NCI-H345 treated with DMSO at 0.1 percent for 48 hours (cell line): ENCODE measurements at regions not wholly inside any gene's neighbourhood (a gene's known extent, or its start where the extent isn't known, plus 50 kb on each side); places are given as distances from the start of the nearest gene placed in this dataset.
"Not testable (repeated sequence)": the region's sequence is repeated elsewhere in the genome, so short reads cannot be mapped to it uniquely, and the experiment has no call there.

Experiments used
- DNase-seq: peaks from one replicate; lab custom pipeline; 2025; ENCODE audit not compliant: unreplicated experiment; lab: John Stamatoyannopoulos, UW

DNA sequence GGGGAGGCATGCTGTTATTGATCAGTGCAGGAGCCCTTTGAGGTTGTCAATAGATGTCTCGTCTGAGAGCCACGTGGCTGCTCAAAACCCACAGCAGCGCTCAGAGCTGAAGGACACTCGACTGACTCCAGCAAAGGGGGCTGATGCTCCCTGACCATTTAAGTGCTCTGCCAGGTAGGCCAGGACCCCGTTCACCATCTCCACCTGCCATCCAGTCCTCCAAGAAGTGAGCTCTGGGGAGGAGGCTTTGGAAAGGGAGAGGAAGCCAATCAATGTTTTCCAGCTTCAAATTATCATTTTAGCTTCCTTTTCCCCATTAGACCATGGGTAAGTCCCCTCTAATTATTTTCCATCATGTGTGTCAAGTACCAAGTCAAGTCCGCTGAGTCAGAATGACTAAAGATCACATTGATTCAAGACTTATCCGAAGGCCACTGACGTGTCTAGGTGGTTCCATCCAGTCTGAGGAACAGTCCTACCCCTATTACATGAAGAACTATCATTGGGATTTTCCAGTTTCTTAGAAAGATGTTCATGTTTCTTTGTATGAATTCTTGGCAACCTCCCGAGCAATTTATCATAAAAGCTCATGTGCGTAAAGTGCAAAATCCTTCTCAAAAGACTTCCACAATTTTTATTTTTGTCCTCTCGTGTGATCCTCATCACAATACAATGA, 302.6 kb upstream of the LYZL1 start:
- DNase-seq, result no peak

DNA sequence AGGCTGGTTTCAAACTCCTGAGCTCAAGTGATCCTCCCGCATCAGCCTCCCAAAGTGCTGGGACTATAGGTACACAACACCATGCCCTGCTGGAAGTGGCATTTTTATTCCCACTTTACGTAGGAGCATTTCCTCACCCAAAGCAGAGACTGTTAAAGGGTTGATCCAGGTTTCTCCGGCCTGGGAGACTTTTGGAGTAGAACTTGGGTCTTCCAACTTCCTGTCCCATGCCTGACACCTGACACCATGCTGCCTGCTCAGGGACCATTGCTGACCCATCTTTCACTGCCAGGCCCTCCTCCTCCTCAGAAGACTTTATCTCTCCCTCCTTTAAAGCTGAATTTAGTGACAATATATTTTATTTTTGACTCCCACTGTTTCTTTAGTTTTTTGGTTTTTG, 302.0 kb upstream of the LYZL1 start:
- no peak for DNase-seq

DNA sequence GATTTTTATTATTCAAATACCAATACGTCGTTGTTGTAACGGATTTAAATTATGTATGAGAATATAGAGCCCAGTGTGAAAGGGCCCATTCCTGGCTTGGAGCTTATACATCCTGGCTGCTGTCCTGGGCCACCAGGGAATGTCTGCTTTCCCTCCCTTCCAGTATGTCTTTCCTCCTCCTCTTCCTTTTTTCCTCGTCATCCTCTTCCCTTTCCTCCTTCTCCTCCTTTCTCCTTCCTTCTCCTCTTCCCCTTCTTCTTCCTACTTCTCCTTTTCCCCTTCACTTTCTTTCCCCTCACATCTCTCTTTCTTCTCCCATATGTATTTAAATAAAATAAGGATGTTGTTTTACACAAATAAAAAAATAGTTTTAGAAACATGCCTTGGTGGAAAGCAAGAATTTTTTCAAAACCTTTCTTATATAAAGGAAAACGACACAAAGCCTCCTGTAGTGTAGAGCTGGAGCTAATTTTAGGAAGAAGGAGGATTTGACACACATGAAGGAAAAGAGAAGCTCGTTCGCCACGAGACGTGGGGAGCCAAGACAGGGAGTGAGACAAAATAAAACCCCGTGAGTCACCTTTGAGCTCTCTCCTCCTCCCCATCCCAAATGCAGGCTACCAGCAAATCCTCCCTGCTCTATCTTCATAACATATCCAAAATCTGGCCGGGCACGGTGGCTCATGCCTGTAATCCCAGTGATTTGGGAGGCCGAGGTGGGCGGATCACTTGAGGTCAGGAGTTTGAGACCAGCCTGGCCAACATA, 301.1 kb upstream of the LYZL1 start:
- no peak for DNase-seq

DNA sequence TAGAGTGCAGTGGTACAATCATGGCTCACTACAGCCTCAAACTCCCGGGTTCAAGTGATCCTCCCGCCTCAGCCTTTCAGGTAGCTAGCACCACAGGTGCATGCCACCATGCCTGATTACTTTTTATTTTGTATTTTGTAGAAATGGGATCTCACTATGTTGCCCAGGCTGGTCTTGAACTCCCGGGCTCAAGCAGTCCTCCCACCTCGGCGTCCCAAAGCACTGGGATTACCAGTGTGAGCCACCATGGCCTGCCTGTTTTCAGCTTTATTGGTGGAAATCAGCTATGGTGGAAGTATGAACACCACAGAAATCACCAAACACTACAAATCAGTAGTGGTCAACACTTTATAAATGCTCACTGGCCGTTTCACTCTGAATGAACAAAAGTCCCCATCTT, 299.9 kb upstream of the LYZL1 start:
- DNase-seq, result no peak

DNA sequence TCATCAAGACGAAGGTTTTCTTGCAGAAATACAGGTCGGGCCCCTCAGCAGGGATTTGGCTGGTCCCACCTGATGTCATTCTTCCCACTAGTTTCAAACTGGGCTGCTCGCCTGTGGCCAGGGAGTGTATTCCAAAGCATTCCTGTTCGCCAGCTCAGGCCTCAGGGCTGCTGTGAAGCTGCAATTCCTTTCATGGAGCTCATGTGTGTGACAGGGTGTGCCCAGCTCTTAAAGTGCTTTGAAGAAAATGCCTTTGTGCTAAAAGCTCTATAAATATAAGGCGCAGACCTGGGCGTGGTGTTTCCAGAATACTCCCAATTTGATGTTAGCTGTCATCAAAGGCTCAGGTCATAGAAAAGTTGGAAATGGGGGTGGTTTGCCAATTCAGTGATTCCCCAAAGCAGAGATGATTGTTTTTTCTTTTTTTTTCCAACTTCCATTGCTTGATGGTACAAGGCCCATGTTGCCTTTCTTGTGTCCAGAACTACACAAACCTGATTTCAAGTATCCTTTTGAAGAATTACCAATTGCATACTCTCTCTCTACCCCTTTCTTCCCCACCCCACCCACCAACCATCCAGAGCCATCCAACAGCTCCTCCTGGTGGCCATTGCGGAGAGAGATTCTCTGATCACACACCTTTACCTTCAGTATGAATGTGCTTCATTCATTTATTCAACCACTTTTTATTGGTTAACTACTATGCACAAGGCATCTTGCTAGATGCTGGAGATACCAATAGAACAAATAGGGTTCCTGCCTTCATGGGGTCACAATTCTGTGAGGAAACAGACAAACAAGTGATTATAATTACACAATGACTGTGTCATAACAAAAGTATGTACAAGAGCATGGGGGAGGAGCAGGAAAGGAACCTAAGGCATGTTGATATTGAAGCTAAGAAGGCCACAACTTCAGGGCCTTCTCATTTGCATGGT, 297.3 kb upstream of the LYZL1 start:
- DNase-seq, result no peak

DNA sequence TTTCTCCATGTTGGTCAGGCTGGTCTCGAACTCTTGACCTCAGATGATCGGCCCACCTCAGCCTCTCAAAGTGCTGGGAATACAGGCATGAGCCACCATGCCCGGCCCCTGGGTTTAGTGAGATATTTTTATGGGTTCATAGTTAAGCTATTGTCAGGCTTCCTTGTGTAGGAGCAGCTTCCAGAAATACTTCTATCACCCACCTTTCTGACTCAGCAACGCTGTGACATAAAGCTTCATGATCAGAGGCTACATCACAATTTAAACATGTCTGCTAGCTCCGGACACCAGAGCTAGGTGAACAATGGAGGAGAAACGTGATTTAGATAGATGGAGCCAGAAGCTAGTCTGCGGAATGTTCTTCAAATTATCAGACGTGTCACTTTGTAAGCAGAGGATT, 295.8 kb upstream of the LYZL1 start:
- no peak for DNase-seq

DNA sequence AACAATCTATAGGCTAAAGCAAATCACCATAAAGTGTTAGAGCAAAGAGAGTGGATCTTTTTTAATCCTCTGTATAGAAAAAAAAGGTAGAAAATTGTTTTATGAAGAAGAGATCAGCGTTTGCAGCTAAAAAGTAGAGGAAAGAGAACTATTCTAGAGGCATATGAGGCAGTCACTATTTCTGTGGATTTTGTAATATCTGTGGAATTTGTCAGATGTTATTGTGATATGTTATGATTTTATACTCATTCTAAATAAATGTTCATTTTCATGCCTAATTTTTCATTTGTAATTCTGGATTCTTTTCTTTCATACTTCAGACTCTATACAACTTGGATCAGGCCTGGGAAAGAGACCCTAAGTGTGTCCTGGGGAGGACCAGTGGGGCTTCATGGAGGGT, 295.0 kb upstream of the LYZL1 start:
- DNase-seq, result no peak

DNA sequence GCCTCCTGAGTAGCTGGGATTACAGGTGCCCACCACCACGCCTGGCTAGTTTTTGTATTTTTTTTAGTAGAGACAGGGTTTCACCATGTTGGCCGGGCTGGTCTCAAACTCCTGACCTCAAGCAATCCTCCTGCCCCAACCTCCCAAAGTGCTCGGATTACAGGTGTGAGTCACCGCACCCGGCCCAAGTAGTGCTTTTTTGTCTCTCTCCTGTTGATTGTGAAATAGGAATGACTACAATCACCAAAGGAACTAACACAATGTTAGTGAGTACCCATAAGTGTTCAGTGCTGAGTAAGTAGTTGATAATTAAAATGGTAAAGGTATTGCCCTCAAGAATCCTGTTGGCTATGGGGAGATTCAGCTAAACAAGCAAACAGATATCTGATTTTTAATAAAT, 294.1 kb upstream of the LYZL1 start:
- not testable (repeated sequence) for DNase-seq

DNA sequence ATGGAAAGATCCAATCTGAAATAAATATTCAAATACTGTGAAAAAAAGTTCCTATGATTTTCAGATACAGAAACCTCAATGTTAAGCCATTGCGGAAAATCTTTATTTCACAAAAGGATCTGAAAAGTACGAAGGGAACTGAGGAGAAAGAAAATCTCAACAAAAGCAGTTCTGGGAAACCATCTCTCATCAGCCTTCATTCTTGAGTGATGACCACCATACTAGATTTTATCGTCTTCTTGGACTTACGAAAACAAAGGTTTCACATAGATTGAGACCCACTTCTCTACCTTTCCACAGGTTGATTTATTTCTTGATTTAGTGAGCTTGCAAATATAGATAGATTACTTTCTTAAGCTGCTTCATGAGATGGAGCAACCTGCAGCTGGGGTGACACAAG, 293.4 kb upstream of the LYZL1 start:
- no peak for DNase-seq

DNA sequence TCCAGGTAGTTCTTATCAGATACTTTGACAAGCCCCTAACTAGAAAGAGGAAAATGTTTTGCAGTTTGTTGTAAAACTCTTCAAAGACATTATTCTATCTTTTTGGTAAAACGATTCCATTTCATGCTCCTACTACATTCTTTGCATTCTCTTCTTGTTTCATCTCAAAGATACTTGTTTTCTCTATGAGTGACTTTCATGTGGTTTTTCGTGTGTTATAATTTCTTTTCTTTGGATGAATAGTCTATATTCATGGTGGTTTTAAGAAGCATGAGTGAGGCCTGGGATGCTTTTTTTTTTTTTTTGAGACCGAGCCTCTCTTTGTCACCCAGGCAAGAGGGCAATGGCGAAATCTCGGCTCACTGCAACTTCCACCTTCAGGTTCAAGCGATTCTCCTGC, 292.5 kb upstream of the LYZL1 start:
- no peak for DNase-seq

DNA sequence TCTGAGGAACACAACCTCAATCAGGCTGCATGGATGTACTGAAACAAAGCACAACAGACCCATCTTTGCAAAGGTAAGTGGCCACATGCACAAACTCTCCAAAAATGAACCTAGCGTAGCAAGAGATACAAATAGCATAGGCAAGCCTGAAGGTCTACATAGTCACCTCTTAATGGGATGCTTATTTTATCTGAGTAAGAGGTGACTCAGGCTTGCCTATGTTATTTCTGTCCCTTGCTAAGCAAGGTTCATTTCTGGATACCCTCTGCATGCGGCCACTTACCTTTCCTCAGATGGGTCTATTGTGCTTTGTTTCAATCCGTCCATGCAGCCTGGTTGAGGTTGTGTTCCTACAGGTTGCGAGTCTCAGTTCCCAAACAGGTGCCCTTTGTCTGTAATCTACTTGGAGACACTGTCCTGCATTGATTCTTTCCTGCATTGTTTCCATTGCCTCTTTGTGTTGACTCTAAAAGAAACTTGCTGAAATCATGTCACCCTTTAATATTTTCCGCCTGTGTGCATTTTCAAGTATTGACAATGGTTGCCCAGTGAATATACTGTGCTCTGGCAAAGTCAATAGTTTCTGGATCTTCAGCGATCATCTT, 291.8 kb upstream of the LYZL1 start:
- DNase-seq, result no peak

DNA sequence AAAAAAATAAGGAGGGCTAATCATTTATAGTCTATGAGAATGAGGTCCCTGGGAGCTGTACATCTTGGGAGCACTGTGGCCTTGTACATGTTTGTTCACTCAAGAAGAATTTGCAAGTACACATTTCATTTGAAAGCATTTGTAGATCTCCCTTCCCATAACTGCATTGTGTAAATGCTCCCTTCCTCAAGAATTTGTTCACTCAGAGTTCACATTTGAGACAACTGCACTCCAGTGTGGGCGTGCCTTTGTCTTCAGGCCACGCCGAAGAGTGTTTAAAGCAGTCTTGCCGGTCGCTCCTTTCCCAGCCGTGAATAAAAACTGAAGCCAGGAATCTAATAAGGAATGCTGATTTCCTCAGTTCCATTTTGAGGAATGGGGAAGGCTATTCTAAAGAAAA, 291.1 kb upstream of the LYZL1 start:
- DNase-seq, result no peak

DNA sequence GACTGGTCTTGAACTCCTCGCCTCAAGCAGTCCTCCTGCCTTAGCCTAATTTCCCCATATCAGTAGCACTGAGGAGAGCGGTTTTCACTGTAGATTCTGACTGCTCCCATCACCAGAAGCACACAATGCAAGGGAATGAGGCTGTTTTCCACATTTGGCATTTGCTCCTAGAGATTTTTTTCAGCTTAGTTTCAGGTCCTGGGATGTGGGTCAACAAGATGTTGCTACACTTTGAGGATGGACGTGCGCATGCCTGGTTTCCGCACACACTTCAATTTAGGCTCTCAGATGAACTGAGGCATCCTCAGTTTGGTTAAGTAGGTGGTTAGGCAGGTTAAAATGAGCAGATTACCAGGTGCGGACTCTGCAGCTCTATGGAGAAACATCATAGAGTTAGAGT, 287.1 kb upstream of the LYZL1 start:
- no peak for DNase-seq

DNA sequence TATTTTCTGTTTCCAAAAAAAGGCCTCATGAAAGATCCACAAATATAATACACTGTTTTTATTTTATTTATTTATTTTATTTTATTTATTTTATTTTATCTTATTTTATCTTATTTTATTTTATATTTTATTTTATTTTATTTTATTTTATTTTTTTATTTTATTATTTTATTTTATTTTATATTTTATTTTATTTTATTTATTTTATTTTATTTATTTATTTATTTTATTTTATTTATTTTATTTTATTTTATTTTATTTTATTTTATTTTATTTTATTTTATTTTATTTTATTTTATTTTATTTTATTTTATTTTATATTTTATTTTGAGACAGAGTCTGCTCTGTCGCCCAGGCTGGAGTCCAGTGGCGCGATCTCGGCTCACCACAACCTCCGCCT, 285.9 kb upstream of the LYZL1 start:
- not testable (repeated sequence) for DNase-seq

DNA sequence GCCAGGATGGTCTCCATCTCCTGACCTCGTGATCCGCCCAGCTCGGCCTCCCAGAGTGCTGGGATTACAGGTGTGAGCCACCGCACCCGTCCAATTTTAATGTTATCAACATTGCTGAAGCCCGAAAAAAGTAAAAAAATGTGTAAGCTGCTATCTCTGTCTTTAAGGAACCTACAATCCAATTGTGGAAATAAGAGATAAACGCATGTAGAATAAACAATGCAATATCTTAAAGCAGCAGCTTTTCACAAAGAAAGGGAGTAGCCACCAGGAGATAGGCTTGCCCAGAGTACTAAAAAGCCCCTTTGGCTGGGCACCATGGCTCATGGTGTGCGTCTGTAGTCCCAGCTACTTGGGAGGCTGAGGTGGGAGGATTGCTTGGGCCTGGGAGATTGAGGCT, 282.9 kb upstream of the LYZL1 start:
- DNase-seq, result no peak

DNA sequence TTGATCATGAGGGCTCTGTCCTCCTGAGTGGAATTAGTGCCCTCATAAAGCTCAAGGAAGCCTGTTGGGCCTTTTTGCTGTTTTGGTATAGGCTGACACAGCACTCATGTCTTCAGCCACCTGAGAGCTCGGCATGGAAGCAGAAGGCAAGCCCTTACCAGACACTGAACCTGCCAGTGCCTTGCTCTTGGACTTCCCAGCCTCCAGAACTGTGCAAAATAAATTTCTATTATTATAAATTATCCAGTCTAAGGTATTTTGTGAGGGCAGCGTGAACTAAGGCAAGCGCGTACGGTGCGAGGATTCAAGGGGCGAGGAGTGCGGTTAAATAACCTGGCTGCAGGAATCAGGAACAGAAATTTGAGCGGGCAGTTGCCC, 281.5 kb upstream of the LYZL1 start:
- DNase-seq, result no peak

DNA sequence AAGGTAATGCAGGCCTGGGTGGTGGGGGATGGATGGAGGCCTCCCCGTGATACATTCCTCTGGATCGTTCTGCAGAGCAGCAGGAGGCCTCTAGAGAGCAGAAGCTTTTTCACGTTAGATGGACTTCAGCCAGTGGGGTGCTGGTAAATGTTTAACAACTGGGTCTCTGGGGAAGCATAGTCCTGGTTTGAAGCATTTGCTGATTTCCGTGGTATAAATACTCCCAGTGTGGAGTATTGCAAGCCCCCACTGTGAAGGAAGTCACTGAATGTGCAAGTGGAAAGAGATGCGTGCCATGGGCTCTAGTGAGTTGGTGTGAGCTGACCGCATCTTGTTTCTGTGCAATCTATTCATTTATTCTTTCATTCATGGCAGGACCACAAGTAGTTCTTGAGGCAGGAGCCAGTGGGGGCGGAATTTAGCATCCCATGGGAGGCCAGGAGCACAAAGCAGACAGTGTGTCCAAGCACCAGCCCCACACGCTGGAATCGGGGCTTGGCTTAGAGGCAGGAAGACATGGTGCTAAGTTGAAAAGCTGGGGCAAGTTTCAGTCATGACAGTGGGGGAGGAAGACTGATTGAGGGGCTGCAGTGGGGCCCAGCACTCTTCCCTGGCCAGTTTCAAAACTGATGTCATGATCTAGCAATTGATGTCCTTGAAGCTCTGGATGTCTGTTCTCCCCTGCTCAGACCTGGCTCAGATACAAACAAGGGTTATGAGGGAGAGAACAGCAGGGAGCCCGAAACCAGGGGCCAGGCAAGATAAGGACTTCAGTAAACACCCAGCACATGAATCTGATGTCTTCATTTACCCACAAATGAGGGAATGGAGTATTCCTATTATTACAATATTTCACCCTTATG, 280.9 kb upstream of the LYZL1 start:
- DNase-seq, result no peak

DNA sequence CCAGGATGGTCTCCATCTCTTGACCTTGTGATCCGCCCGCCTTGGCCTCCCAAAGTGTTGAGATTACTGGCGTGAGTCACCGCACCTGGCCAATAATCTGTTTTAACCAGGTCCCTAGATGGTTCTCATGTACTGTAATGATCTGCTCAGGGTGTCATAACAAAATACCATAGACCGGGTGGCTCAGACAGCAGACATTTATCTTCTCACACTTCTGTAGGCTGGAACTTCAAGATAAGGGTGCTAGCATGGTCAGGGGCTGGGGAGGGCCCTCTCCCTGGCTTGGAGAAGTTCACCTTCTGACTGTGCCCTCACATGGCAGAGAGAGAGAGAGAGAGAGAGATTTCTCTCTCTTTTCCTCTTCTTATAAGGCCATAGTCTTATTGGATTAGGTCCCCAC, 279.4 kb upstream of the LYZL1 start:
- no peak for DNase-seq

DNA sequence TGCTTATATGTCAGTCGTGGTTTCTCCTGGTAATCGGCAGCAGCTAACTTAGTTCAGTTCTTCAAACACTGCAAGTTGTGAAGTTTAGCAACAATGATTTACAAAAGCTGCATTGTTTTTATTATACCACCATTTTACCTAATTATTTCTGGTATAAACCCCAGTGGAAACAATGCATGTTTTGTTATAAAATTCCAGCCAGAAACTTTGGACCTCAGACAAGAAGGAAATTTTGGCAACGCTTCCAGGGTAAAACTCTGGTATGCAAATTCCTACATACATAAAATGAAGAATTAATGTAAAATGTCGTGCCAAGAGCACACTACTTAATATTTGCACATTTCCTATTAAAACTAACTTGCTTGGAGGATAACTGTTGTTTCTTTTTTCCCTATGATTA, 277.4 kb upstream of the LYZL1 start:
- DNase-seq, result no peak

DNA sequence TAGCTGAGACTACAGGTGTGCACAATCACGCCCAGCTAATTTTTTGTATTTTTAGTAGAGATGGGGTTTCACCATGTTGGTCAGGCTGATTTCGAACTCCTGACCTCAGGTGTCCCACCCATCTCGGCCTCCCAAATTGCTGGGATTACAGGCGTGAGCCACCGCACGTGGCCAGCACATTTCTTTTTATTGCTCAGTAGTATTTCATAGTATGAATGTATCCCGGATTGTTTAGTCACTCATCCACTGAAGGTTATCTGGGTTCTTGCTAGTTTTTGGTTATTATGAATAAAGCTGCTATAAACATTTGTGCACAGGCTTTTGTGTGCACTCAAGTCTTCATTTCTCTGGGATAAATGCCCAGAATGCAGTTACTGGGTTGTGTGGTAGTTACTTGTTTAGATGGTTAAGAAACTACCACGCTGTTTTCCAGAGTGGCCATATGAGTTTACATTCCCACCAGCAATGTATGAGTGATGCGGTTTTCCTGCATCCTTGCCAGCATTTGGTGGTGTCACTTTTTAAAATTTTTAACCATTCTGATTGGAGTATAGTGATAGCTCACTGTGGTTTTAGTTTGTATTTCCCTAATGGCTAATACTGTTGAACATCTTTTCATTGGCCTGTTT, 275.8 kb upstream of the LYZL1 start:
- no peak for DNase-seq
